HL-60 (cell line): ENCODE measurements at regions not wholly inside any gene's neighbourhood (a gene's known extent, or its start where the extent isn't known, plus 50 kb on each side); places are given as distances from the start of the nearest gene placed in this dataset.

Source experiments
- POLR2AphosphoS5 ChIP-seq: IDR thresholded peaks from 2 replicates; pipeline ENCODE4 v1.6.1; 2012; ENCODE audit warnings: low read depth
- TF ChIP-seq, protein P1 (sequence below): IDR thresholded peaks from one replicate; pipeline ENCODE4 v1.5.1; 2011; ENCODE audit warnings: low read length, control low read depth, inconsistent platforms; ENCODE audit not compliant: insufficient read depth
- TF ChIP-seq, protein P2 (sequence below): IDR thresholded peaks from 2 replicates; pipeline ENCODE4 v1.6.1; 2012; ENCODE audit warnings: low read depth; ENCODE audit not compliant: insufficient replicate concordance

DNA sequence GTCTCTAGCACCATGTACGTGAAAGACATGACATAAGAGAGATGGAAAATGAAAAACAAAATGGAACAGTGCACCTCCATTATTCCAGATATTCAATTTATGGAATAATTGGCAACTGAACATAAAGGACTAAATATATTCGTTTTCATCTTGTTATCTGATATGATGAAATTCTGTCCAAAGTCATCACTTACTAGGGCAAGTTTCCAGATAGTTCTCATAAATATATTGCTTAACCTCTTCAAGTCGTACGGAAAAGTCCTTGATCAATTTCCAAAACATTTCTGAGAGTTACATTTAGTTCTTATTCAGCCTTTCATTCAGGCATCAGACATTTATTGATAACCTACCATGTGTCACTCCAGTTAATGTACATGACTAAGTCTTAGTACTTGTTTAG, 185.2 kb downstream of the HGF start:
- TF ChIP-seq, protein P1, sequence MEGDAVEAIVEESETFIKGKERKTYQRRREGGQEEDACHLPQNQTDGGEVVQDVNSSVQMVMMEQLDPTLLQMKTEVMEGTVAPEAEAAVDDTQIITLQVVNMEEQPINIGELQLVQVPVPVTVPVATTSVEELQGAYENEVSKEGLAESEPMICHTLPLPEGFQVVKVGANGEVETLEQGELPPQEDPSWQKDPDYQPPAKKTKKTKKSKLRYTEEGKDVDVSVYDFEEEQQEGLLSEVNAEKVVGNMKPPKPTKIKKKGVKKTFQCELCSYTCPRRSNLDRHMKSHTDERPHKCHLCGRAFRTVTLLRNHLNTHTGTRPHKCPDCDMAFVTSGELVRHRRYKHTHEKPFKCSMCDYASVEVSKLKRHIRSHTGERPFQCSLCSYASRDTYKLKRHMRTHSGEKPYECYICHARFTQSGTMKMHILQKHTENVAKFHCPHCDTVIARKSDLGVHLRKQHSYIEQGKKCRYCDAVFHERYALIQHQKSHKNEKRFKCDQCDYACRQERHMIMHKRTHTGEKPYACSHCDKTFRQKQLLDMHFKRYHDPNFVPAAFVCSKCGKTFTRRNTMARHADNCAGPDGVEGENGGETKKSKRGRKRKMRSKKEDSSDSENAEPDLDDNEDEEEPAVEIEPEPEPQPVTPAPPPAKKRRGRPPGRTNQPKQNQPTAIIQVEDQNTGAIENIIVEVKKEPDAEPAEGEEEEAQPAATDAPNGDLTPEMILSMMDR, result no peak
- TF ChIP-seq, protein P2, sequence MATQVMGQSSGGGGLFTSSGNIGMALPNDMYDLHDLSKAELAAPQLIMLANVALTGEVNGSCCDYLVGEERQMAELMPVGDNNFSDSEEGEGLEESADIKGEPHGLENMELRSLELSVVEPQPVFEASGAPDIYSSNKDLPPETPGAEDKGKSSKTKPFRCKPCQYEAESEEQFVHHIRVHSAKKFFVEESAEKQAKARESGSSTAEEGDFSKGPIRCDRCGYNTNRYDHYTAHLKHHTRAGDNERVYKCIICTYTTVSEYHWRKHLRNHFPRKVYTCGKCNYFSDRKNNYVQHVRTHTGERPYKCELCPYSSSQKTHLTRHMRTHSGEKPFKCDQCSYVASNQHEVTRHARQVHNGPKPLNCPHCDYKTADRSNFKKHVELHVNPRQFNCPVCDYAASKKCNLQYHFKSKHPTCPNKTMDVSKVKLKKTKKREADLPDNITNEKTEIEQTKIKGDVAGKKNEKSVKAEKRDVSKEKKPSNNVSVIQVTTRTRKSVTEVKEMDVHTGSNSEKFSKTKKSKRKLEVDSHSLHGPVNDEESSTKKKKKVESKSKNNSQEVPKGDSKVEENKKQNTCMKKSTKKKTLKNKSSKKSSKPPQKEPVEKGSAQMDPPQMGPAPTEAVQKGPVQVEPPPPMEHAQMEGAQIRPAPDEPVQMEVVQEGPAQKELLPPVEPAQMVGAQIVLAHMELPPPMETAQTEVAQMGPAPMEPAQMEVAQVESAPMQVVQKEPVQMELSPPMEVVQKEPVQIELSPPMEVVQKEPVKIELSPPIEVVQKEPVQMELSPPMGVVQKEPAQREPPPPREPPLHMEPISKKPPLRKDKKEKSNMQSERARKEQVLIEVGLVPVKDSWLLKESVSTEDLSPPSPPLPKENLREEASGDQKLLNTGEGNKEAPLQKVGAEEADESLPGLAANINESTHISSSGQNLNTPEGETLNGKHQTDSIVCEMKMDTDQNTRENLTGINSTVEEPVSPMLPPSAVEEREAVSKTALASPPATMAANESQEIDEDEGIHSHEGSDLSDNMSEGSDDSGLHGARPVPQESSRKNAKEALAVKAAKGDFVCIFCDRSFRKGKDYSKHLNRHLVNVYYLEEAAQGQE, result no peak
- no peak for TF ChIP-seq POLR2AphosphoS5
